Effector memory CD4-positive, alpha-beta T cell (primary cell): ENCODE measurements at regions not wholly inside any gene's neighbourhood (a gene's known extent, or its start where the extent isn't known, plus 50 kb on each side); places are given as distances from the start of the nearest gene placed in this dataset.
"Not testable (repeated sequence)": the region's sequence is repeated elsewhere in the genome, so short reads cannot be mapped to it uniquely, and the experiment has no call there.

Source experiments
- DNase-seq, 3 donors: peaks; one replicate each; pipeline ENCODE4 v3.0.0-alpha.2; 2020
- H3K27ac ChIP-seq: 2 replicates; pipeline ENCODE4 v1.7.0; 2013; ENCODE audit warnings: mild to moderate bottlenecking, low read length, moderate library complexity; ENCODE audit not compliant: insufficient read depth, poor library complexity, severe bottlenecking
- H3K27me3 ChIP-seq: replicated peaks from 2 replicates; pipeline ENCODE4 v1.7.0; 2013; ENCODE audit warnings: mild to moderate bottlenecking, low read length; ENCODE audit not compliant: insufficient read depth, control insufficient read depth, poor library complexity, severe bottlenecking
- H3K36me3 ChIP-seq: 2 replicates; pipeline ENCODE4 v1.7.0; 2013; ENCODE audit warnings: mild to moderate bottlenecking, low read length, moderate library complexity; ENCODE audit not compliant: control insufficient read depth, insufficient read depth
- H3K4me1 ChIP-seq: 2 replicates; pipeline ENCODE4 v1.7.0; 2013; ENCODE audit warnings: low read length, mild to moderate bottlenecking; ENCODE audit not compliant: control insufficient read depth, insufficient read depth, poor library complexity, severe bottlenecking
- H3K4me3 ChIP-seq: 2 replicates; pipeline ENCODE4 v1.7.0; 2013; ENCODE audit warnings: low read length, low read depth, mild to moderate bottlenecking; ENCODE audit not compliant: insufficient read depth, poor library complexity, severe bottlenecking
- H3K9me3 ChIP-seq: 2 replicates; pipeline ENCODE4 v1.7.0; 2013; ENCODE audit warnings: mild to moderate bottlenecking, low read length, moderate library complexity; ENCODE audit not compliant: control insufficient read depth

DNA sequence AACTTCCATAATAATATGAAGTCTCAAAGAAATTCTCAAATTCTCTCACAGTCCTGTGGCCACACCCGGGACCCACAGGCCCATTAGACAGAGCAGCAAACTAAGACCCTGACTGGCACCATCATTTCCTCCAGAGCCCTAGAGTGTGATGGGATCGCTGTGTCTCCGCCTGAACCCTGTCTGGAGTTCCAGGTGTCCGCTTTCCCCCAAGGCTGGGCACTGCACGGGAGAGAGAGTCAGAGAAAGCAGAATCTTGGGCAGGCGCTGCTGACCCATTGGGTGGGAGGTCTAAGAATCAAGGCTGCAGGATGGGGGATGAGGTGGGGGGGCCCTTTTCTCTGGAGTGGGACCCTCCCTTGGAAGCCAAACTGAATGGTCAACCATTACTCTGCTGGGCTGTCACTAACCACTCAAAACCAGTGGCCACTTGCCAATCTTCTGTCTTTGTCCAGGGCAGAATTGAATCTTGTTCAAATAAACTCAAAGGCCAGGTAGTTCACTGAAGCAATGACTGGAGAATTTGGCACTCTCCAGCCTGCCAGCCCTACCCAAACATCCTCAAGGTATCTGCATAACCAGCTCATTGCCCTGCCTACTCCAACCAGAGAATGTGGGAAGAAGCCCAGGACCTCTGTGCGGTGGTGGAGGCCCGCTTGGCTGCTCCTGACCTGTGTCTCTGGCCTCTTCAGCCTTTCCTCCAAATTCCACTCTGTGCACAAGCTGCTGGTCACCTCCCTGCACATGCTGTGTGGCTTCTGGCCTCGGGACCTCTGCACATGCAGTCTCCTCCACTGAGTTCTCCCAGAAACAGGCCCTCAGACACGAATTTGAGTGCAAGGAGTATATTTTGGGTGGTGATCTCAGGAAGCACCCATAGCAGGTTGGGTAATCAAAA lies 141.1 kb downstream of the CEBPB start:
- no peaks in the 10 kb centered on the region for H3K4me1 ChIP-seq
- no peaks in the 10 kb centered on the region for H3K9me3 ChIP-seq
- no peak overlapping the region for H3K27ac ChIP-seq
- DNase-seq, result no peak
- no peaks in the 10 kb centered on the region for H3K36me3 ChIP-seq
- H3K4me3 ChIP-seq, result no peak overlapping the region
- H3K27me3 ChIP-seq, result no peaks in the 10 kb centered on the region

DNA sequence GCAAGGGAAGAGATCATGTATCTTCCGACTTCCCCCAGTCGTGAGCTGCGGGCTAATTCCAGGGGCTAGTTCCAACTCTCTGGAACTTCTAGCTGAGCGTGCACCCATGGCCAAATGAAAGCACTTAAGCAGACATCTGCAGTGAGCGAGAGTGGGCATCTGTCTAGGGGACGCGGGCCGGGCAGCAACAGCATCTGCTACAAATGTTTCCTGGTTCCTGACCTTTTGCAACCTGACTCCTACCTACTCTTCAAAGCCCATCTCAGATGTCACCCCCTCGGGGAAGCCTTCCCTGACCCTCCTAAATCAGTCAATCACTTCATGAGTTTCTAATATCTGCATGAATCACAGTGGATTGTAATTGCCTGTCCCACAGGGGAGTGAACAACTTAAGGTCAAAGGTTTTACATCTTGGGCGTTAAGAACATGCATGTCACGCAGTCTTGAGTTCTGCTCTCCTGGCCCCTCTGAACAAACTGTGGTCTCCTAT lies 141.9 kb downstream of the CEBPB start:
- H3K36me3 ChIP-seq, result no peaks in the 10 kb centered on the region
- H3K4me1 ChIP-seq, result no peaks in the 10 kb centered on the region
- H3K4me3 ChIP-seq, result no peak overlapping the region
- H3K27ac ChIP-seq, result no peak overlapping the region
- no peaks in the 10 kb centered on the region for H3K9me3 ChIP-seq
- H3K27me3 ChIP-seq, result no peaks in the 10 kb centered on the region
- no peak for DNase-seq

DNA sequence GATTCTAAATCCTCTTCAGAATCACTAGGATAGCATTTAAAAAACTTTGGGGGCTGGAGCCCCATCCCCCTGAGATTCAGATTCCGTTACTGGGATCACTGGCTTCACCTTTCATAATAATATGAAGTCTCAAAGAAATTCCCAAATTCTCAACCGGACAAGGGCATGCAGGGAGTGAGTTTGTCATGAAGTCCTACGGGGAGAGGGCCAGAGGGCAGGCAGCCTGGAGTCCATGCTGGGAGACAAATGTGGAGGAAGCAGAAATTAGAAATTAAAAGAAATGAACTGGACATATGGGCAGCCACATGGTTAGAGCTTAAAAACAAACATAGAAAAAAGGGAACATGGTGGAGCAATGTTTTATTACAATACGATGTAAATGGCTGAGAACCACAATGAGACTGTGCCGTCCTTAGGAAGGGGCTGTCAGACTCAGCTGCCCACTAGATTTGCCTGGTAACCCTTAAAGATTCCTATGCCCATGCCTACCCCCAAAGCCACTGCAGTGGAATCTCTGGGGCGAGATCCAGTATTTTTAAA lies 142.6 kb downstream of the CEBPB start:
- H3K4me3 ChIP-seq, result no peak overlapping the region
- peaks cover 3% of the 10 kb centered on the region for H3K4me1 ChIP-seq
- no peaks in the 10 kb centered on the region for H3K36me3 ChIP-seq
- no peaks in the 10 kb centered on the region for H3K9me3 ChIP-seq
- no peak for DNase-seq
- H3K27ac ChIP-seq, result no peak overlapping the region
- no peaks in the 10 kb centered on the region for H3K27me3 ChIP-seq

DNA sequence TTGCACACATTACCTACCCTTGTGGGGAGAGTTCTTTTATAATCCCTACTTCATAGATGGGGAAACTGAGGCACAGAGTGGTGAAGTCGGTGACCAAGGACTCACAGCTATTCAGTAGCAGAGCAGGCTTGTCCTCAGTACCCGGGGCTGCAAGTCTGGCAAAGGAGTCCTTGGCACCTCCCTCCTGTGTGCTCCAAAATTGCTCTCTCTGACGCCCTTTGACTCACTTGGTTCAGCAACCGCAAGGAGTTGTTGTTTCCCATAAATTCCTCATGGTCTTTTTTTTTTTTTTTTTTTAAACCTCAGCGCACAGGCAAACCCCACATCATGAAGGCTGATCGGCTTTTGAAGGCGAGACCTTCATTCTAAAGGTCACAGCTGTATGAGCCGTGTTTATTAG lies 143.2 kb downstream of the CEBPB start:
- Histone ChIP-seq H3K27me3 (no peaks in the 10 kb centered on the region), H3K27ac (no peak overlapping the region), H3K9me3 (no peaks in the 10 kb centered on the region), H3K4me3 (no peak overlapping the region), H3K36me3 (no peaks in the 10 kb centered on the region), H3K4me1 (peaks cover 9% of the 10 kb centered on the region)
- no peak for DNase-seq

DNA sequence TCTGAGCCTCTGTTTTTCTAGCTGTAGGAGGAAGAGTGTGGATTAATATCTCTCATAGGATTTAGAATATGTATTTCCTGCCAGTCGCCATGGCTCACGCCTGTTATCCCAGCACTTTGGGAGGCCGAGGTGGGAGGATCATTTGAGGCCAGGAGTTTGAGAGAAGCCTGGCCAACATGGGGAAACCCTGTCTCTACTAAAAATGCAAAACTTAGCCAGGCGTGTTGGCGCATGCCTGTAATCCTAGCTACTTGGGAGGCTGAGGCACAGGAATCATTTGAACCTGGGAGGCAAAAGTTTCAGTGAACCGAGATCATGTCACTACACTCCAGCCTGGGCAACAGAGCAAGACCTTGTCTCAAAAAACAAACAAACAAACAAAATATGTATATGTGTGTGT lies 143.9 kb downstream of the CEBPB start:
- H3K4me1 ChIP-seq, result peaks cover 15% of the 10 kb centered on the region
- DNase-seq, H3K27ac ChIP-seq: not testable (repeated sequence)

DNA sequence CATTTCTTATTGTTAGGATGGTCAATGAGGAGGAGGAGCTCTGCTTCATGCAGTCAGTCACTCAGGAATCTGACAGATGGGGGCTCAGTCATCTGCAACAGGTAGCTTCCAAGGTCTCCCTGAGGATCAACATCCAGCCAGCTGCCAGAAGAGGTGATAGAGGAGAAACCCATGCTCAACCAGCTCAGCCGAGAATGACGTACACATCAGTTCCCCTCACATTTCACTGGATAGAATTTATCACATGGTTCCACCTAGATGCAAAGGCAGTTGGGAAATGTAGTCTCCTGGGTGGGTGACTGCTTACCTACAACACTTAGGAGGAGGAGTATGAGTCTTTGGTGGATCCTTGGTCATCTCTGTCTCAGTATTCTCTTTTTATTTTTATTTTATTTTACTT lies 144.5 kb downstream of the CEBPB start:
- H3K4me3 ChIP-seq, result no peak overlapping the region
- DNase-seq, result no peak
- no peaks in the 10 kb centered on the region for H3K27me3 ChIP-seq
- no peaks in the 10 kb centered on the region for H3K9me3 ChIP-seq
- H3K27ac ChIP-seq, result no peak overlapping the region
- H3K4me1 ChIP-seq, result peaks cover 16% of the 10 kb centered on the region
- no peaks in the 10 kb centered on the region for H3K36me3 ChIP-seq

More for the DNA sequence above, 143.9 kb downstream of the CEBPB start:
- not testable (repeated sequence) for H3K27me3 ChIP-seq, H3K4me3 ChIP-seq, H3K9me3 ChIP-seq, H3K36me3 ChIP-seq

DNA sequence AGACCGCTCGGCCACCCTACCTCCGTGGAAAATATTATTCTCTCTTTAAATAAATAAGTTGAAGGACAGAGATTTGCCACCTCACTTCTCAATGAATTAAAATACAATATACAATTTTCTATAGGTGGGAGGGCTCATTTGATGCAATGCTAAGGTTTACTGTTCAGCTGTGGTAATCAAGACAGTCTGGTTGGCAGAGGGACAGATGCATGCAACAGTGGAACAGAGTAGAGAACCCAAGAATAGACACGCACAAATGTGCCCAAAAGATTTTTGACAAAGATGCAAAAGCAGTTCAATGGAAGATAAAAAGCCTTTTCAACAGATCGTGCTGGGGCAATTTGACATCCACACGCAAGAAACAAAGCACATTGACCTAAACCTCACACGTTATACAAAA lies 145.2 kb downstream of the CEBPB start:
- H3K4me1 ChIP-seq, result peaks cover 16% of the 10 kb centered on the region
- H3K36me3 ChIP-seq, result no peaks in the 10 kb centered on the region
- no peaks in the 10 kb centered on the region for H3K9me3 ChIP-seq
- no peaks in the 10 kb centered on the region for H3K27me3 ChIP-seq
- DNase-seq, result no peak
- no peak overlapping the region for H3K4me3 ChIP-seq
- no peak overlapping the region for H3K27ac ChIP-seq

DNA sequence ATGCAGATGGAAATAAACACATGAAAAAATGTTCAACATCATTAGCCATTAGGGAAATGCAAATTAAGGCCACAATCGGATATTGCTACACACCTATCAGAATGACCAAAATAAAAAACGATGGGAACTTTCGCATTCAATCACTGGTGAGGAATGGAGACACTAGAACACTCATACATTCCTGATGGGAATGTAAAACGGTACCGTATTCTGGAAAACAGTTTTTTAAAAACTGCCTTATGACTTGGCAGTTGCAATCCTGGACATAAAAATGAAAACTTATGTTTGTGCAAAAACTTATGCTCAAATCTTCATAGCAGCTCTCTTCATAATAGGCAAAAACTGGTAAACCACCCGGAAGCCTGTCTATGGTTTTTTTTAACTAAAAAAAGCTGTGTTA lies 146.0 kb downstream of the CEBPB start:
- DNase-seq, result no peak
- Histone ChIP-seq H3K36me3 (no peaks in the 10 kb centered on the region), H3K4me1 (peaks cover 16% of the 10 kb centered on the region), H3K27ac (no peak overlapping the region), H3K4me3 (no peak overlapping the region), H3K9me3 (no peaks in the 10 kb centered on the region), H3K27me3 (no peaks in the 10 kb centered on the region)

DNA sequence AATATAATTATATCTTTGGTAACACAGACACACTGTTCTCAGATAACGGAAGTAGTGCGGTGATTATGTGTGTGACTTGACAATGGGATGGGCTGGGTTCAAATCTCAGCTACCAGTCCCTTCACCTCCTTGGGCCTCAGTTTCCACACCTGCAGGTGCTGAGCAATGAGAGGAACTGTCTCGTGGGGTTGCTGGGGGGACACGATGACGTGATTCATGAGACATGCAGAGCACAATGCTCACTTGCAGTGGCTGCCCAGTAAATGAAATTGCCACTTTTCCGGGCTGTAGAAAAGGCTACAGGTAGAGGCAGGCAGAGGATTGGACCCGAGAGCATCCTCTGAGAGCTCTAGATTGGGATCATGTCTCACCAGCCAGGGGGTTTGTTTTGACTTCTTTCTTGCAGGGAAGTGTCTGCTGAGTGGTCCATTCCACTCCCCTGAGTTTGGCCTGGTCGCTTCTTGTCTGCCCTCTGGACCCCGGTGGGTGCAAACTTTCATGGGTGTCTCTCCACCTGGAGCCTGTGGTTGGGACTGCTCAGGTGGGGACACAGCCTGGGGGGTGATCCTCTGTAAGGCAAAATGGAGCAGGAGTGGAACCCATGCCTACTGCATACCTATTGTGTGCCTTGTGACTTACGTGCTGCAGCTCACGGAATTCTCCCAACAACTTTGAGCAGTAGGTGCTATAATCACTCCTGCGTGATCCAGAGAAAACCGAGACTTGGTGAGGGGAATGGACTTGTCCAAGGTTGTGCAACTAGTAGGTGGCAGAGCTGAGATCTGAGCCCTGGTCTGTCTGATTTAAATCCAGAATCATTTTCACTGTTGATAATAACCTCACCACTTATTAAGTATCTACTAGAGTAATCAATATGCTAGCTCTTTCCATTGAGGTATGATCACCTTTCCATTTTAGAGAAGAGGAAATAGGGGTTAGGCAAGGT lies 147.2 kb downstream of the CEBPB start:
- no peaks in the 10 kb centered on the region for H3K27me3 ChIP-seq
- H3K36me3 ChIP-seq, result no peaks in the 10 kb centered on the region
- H3K4me3 ChIP-seq, result no peak overlapping the region
- DNase-seq, result no peak
- peaks cover 16% of the 10 kb centered on the region for H3K4me1 ChIP-seq
- no peak overlapping the region for H3K27ac ChIP-seq
- H3K9me3 ChIP-seq, result no peaks in the 10 kb centered on the region
